GM23338 (cell line): ENCODE measurements at regions not wholly inside any gene's neighbourhood (a gene's known extent, or its start where the extent isn't known, plus 50 kb on each side); places are given as distances from the start of the nearest gene placed in this dataset.
"Not testable (repeated sequence)": the region's sequence is repeated elsewhere in the genome, so short reads cannot be mapped to it uniquely, and the experiment has no call there.

Experiments used
- ATAC-seq: fragments of 200-7000 bp; cut with Tn5 transposase; 3 replicates; pipeline ENCODE4 v1.9.1; 2020
- DNase-seq: peaks from one replicate; pipeline ENCODE4 v3.0.0-alpha.2; 2015; ENCODE audit warnings: low spot score
- H2AFZ ChIP-seq: fragments of 200-600 bp; sonication (generic); 2 replicates; pipeline ENCODE4 v1.8.0; 2016; ENCODE audit warnings: antibody characterized with exemption, mild to moderate bottlenecking, moderate library complexity
- H3F3A ChIP-seq: fragments of 200-600 bp; sonication (generic); replicated peaks from 2 replicates; pipeline ENCODE4 v1.8.0; 2017; ENCODE audit warnings: antibody characterized with exemption, mixed run types, low read depth
- H3K27ac ChIP-seq: fragments of 200-600 bp; sonication (generic); 2 replicates; pipeline ENCODE4 v1.6.1; 2016; ENCODE audit warnings: low read depth
- H3K27me3 ChIP-seq: fragments of 200-600 bp; sonication (generic); 2 replicates; pipeline ENCODE4 v1.8.0; 2016; ENCODE audit warnings: mild to moderate bottlenecking, mixed run types, moderate library complexity; ENCODE audit not compliant: insufficient read depth
- H3K36me3 ChIP-seq: fragments of 200-600 bp; sonication (generic); 2 replicates; pipeline ENCODE4 v1.8.0; 2016; ENCODE audit warnings: mild to moderate bottlenecking; ENCODE audit not compliant: insufficient read depth
- H3K4me1 ChIP-seq: fragments of 200-600 bp; sonication (generic); 2 replicates; pipeline ENCODE4 v1.8.0; 2016; ENCODE audit warnings: mild to moderate bottlenecking, moderate library complexity; ENCODE audit not compliant: insufficient read depth
- H3K4me2 ChIP-seq: fragments of 200-600 bp; sonication (generic); 2 replicates; pipeline ENCODE4 v1.7.1; 2017; ENCODE audit warnings: mixed run types
- H3K4me3 ChIP-seq: fragments of 200-600 bp; sonication (generic); 2 replicates; pipeline ENCODE4 v1.6.1; 2016; ENCODE audit warnings: mixed run types
- H3K79me2 ChIP-seq: fragments of 200-600 bp; sonication (generic); replicated peaks from 2 replicates; pipeline ENCODE4 v1.8.0; 2017; ENCODE audit warnings: mild to moderate bottlenecking; ENCODE audit not compliant: insufficient read depth
- H3K9me2 ChIP-seq: fragments of 200-600 bp; sonication (generic); 2 replicates; pipeline ENCODE4 v1.8.0; 2017; ENCODE audit not compliant: insufficient read depth
- H4K20me1 ChIP-seq: fragments of 200-600 bp; sonication (generic); replicated peaks from 2 replicates; pipeline ENCODE4 v1.8.0; 2017; ENCODE audit warnings: mild to moderate bottlenecking; ENCODE audit not compliant: insufficient read depth
- H3K27ac Mint-ChIP-seq: 2 replicates; pipeline ENCODE4 v1.8.0; 2020; ENCODE audit warnings: inconsistent platforms, mild to moderate bottlenecking, moderate library complexity, mixed read lengths
- H3K27me3 Mint-ChIP-seq: 3 replicates; pipeline ENCODE4 v1.8.0; 2022; ENCODE audit warnings: low read depth, mild to moderate bottlenecking, moderate library complexity, mixed read lengths, inconsistent platforms; ENCODE audit not compliant: insufficient read depth, poor library complexity
- H3K36me3 Mint-ChIP-seq: 3 replicates; pipeline ENCODE4 v1.8.0; 2021; ENCODE audit warnings: low read depth, mild to moderate bottlenecking, inconsistent platforms, moderate library complexity, mixed read lengths
- H3K4me1 Mint-ChIP-seq: 3 replicates; pipeline ENCODE4 v1.8.0; 2020; ENCODE audit warnings: mild to moderate bottlenecking, inconsistent platforms, mixed read lengths
- H3K4me3 Mint-ChIP-seq: 3 replicates; pipeline ENCODE4 v1.8.0; 2021; ENCODE audit warnings: moderate library complexity, mild to moderate bottlenecking, inconsistent platforms, mixed read lengths
- H3K9me3 Mint-ChIP-seq: 3 replicates; pipeline ENCODE4 v1.8.0; 2020; ENCODE audit warnings: moderate library complexity, mild to moderate bottlenecking, inconsistent platforms, mixed read lengths
- EZH2 ChIP-seq: fragments of 200-600 bp; sonication (generic); IDR thresholded peaks from one replicate; pipeline ENCODE4 v1.8.0; 2017; ENCODE audit warnings: antibody characterized with exemption, mild to moderate bottlenecking, low read depth; ENCODE audit not compliant: unreplicated experiment
- EZH2phosphoT487 ChIP-seq: fragments of 200-600 bp; sonication (generic); IDR thresholded peaks from one replicate; pipeline ENCODE4 v1.8.1; 2018; ENCODE audit warnings: antibody characterized with exemption; ENCODE audit not compliant: unreplicated experiment
- POLR2AphosphoS5 ChIP-seq: IDR thresholded peaks from 2 replicates; pipeline ENCODE4 v1.6.1; 2016; ENCODE audit warnings: antibody characterized with exemption, low read depth
- STAT1 ChIP-seq: IDR thresholded peaks from one replicate; pipeline ENCODE4 v1.6.1; 2016; ENCODE audit warnings: antibody characterized with exemption; ENCODE audit not compliant: unreplicated experiment
- ZNF114 ChIP-seq: fragments of 250-450 bp; sonication (Bioruptor Pico); IDR thresholded peaks from 2 replicates; pipeline ENCODE4 v1.5.0; 2020; ENCODE audit warnings: mild to moderate bottlenecking, moderate library complexity
- ZNF331 ChIP-seq: fragments of 250-450 bp; sonication (Bioruptor Pico); IDR thresholded peaks from 2 replicates; pipeline ENCODE4 v1.5.0; 2020; ENCODE audit warnings: low read depth, mild to moderate bottlenecking, moderate library complexity
- TF ChIP-seq, protein P1 (sequence below): IDR thresholded peaks from one replicate; pipeline ENCODE4 v1.6.1; 2018; ENCODE audit warnings: antibody characterized with exemption; ENCODE audit not compliant: unreplicated experiment
- TF ChIP-seq, protein P2 (sequence below): fragments of 250-450 bp; sonication (Bioruptor Pico); IDR thresholded peaks from 2 replicates; pipeline ENCODE4 v1.5.0; 2020; ENCODE audit warnings: mild to moderate bottlenecking, moderate library complexity
- TF ChIP-seq, protein P3 (sequence below), 2 experiments: fragments of 200-600 bp in 1 of 2; sonication (generic) in 1 of 2; conservative IDR thresholded peaks; 2 replicates each; pipeline versions ENCODE4 v1.5.1 to v1.6.1; 2016 to 2017; ENCODE audit warnings: antibody characterized with exemption in 2 of 2, low read depth in 2 of 2, mild to moderate bottlenecking in 2 of 2, moderate library complexity in 1 of 2
- TF ChIP-seq, protein P4 (sequence below): IDR thresholded peaks from 2 replicates; pipeline ENCODE4 v1.6.1; 2016; ENCODE audit warnings: antibody characterized with exemption

DNA sequence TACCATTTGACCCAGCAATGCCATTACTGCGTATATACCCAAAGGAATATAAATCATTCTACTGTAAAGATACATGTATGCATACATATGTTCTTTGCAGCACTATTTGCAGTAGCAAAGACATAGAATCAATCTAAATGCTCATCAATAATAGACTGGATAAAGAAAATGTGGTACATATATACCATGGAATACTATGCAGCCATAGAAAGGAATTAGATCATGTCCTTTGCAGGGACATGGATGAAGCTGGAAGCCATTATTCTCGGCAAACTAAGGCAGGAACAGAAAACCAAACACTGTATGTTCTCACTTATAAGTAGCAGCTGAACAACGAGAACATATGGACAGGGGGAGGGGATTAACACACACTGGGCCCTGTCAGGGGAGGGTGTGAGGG, 54.8 kb upstream of the ZNF30 start:
- DNase-seq, H3K9me3 Mint-ChIP-seq, ATAC-seq: not testable (repeated sequence)

DNA sequence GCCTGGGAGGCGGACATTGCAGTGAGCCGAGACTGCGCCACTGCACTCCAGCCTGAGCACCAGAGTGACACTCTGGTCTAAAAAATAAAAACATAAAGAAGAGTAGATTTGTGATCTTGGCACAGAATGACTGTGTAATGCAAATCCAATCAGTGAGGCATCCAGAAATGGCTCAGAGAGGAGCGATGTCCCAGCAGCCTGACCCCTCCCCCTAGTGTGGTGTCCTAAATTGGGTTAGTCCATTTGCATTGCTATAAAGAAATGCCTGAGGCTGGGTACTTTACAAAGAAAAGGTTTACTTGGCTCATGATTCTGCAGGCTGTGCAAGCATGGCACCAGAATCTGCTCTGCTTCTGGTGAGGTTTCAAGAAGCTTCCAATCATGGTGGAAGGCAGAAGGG, 59.1 kb upstream of the ZNF30 start:
- Mint-ChIP-seq H3K9me3 (peaks cover 5% of the 10 kb centered on the region), H3K27me3 (peaks cover 2% of the 10 kb centered on the region), H3K4me3 (no peak overlapping the region), H3K27ac (no peak overlapping the region), H3K4me1 (peaks cover 5% of the 10 kb centered on the region; the same call in 2 of the 3 replicates), H3K36me3 (no peaks in the 10 kb centered on the region)
- no peak for DNase-seq
- peaks cover 8% of the 10 kb centered on the region for H3K4me1 ChIP-seq
- no peak overlapping the region for H3K4me3 ChIP-seq
- H3K4me2 ChIP-seq = peak overlapping the region; percentile 48; the same call in 1 of the 2 replicates
- ATAC-seq = no peak
- H2AFZ ChIP-seq = peak overlapping the region; percentile 94
- no peaks in the 10 kb centered on the region for H3F3A ChIP-seq
- no peak overlapping the region for H3K27ac ChIP-seq
- H3K79me2 ChIP-seq = no peaks in the 10 kb centered on the region
- no peaks in the 10 kb centered on the region for H3K9me2 ChIP-seq
- no peaks in the 10 kb centered on the region for H3K36me3 ChIP-seq
- H4K20me1 ChIP-seq = no peaks in the 10 kb centered on the region
- no peaks in the 10 kb centered on the region for H3K27me3 ChIP-seq
- TF ChIP-seq, protein P1, sequence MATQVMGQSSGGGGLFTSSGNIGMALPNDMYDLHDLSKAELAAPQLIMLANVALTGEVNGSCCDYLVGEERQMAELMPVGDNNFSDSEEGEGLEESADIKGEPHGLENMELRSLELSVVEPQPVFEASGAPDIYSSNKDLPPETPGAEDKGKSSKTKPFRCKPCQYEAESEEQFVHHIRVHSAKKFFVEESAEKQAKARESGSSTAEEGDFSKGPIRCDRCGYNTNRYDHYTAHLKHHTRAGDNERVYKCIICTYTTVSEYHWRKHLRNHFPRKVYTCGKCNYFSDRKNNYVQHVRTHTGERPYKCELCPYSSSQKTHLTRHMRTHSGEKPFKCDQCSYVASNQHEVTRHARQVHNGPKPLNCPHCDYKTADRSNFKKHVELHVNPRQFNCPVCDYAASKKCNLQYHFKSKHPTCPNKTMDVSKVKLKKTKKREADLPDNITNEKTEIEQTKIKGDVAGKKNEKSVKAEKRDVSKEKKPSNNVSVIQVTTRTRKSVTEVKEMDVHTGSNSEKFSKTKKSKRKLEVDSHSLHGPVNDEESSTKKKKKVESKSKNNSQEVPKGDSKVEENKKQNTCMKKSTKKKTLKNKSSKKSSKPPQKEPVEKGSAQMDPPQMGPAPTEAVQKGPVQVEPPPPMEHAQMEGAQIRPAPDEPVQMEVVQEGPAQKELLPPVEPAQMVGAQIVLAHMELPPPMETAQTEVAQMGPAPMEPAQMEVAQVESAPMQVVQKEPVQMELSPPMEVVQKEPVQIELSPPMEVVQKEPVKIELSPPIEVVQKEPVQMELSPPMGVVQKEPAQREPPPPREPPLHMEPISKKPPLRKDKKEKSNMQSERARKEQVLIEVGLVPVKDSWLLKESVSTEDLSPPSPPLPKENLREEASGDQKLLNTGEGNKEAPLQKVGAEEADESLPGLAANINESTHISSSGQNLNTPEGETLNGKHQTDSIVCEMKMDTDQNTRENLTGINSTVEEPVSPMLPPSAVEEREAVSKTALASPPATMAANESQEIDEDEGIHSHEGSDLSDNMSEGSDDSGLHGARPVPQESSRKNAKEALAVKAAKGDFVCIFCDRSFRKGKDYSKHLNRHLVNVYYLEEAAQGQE = no peak
- TF ChIP-seq, protein P2, sequence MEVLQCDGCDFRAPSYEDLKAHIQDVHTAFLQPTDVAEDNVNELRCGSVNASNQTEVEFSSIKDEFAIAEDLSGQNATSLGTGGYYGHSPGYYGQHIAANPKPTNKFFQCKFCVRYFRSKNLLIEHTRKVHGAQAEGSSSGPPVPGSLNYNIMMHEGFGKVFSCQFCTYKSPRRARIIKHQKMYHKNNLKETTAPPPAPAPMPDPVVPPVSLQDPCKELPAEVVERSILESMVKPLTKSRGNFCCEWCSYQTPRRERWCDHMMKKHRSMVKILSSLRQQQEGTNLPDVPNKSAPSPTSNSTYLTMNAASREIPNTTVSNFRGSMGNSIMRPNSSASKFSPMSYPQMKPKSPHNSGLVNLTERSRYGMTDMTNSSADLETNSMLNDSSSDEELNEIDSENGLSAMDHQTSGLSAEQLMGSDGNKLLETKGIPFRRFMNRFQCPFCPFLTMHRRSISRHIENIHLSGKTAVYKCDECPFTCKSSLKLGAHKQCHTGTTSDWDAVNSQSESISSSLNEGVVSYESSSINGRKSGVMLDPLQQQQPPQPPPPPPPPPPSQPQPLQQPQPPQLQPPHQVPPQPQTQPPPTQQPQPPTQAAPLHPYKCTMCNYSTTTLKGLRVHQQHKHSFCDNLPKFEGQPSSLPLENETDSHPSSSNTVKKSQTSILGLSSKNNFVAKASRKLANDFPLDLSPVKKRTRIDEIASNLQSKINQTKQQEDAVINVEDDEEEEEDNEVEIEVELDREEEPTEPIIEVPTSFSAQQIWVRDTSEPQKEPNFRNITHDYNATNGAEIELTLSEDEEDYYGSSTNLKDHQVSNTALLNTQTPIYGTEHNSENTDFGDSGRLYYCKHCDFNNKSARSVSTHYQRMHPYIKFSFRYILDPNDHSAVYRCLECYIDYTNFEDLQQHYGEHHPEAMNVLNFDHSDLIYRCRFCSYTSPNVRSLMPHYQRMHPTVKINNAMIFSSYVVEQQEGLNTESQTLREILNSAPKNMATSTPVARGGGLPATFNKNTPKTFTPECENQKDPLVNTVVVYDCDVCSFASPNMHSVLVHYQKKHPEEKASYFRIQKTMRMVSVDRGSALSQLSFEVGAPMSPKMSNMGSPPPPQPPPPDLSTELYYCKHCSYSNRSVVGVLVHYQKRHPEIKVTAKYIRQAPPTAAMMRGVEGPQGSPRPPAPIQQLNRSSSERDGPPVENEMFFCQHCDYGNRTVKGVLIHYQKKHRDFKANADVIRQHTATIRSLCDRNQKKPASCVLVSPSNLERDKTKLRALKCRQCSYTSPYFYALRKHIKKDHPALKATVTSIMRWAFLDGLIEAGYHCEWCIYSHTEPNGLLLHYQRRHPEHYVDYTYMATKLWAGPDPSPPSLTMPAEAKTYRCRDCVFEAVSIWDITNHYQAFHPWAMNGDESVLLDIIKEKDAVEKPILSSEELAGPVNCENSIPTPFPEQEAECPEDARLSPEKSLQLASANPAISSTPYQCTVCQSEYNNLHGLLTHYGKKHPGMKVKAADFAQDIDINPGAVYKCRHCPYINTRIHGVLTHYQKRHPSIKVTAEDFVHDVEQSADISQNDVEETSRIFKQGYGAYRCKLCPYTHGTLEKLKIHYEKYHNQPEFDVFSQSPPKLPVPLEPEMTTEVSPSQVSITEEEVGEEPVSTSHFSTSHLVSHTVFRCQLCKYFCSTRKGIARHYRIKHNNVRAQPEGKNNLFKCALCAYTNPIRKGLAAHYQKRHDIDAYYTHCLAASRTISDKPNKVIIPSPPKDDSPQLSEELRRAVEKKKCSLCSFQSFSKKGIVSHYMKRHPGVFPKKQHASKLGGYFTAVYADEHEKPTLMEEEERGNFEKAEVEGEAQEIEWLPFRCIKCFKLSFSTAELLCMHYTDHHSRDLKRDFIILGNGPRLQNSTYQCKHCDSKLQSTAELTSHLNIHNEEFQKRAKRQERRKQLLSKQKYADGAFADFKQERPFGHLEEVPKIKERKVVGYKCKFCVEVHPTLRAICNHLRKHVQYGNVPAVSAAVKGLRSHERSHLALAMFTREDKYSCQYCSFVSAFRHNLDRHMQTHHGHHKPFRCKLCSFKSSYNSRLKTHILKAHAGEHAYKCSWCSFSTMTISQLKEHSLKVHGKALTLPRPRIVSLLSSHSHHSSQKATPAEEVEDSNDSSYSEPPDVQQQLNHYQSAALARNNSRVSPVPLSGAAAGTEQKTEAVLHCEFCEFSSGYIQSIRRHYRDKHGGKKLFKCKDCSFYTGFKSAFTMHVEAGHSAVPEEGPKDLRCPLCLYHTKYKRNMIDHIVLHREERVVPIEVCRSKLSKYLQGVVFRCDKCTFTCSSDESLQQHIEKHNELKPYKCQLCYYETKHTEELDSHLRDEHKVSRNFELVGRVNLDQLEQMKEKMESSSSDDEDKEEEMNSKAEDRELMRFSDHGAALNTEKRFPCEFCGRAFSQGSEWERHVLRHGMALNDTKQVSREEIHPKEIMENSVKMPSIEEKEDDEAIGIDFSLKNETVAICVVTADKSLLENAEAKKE (CRISPR knock-in tag) = no peak
- TF ChIP-seq ZNF331 (CRISPR knock-in tag) (no peak), EZH2phosphoT487 (no peak), EZH2 (no peak), POLR2AphosphoS5 (no peak), STAT1 (no peak), ZNF114 (CRISPR knock-in tag) (no peak)
- TF ChIP-seq, protein P3, sequence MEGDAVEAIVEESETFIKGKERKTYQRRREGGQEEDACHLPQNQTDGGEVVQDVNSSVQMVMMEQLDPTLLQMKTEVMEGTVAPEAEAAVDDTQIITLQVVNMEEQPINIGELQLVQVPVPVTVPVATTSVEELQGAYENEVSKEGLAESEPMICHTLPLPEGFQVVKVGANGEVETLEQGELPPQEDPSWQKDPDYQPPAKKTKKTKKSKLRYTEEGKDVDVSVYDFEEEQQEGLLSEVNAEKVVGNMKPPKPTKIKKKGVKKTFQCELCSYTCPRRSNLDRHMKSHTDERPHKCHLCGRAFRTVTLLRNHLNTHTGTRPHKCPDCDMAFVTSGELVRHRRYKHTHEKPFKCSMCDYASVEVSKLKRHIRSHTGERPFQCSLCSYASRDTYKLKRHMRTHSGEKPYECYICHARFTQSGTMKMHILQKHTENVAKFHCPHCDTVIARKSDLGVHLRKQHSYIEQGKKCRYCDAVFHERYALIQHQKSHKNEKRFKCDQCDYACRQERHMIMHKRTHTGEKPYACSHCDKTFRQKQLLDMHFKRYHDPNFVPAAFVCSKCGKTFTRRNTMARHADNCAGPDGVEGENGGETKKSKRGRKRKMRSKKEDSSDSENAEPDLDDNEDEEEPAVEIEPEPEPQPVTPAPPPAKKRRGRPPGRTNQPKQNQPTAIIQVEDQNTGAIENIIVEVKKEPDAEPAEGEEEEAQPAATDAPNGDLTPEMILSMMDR (conservative IDR thresholded peaks at IDR 0.05; ENCODE audit: low read depth in 2 of 2) = no peak
- TF ChIP-seq, protein P4, sequence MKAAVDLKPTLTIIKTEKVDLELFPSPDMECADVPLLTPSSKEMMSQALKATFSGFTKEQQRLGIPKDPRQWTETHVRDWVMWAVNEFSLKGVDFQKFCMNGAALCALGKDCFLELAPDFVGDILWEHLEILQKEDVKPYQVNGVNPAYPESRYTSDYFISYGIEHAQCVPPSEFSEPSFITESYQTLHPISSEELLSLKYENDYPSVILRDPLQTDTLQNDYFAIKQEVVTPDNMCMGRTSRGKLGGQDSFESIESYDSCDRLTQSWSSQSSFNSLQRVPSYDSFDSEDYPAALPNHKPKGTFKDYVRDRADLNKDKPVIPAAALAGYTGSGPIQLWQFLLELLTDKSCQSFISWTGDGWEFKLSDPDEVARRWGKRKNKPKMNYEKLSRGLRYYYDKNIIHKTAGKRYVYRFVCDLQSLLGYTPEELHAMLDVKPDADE = no peak

More for the DNA sequence above, 54.8 kb upstream of the ZNF30 start:
- not testable (repeated sequence) for H3K9me2 ChIP-seq, H3K27me3 ChIP-seq, H2AFZ ChIP-seq, H4K20me1 ChIP-seq, H3K27ac Mint-ChIP-seq, H3K4me1 ChIP-seq, H3F3A ChIP-seq, H3K27me3 Mint-ChIP-seq, H3K4me3 ChIP-seq, H3K4me3 Mint-ChIP-seq, H3K36me3 Mint-ChIP-seq, H3K27ac ChIP-seq, H3K36me3 ChIP-seq, H3K79me2 ChIP-seq, H3K4me2 ChIP-seq, H3K4me1 Mint-ChIP-seq
